LoVo (cell line): ENCODE measurements at regions not wholly inside any gene's neighbourhood (a gene's known extent, or its start where the extent isn't known, plus 50 kb on each side); places are given as distances from the start of the nearest gene placed in this dataset.

Experiments used
- DNase-seq: peaks from one replicate; pipeline ENCODE4 v3.0.0-alpha.2; 2016; ENCODE audit warnings: low spot score

- no peak for DNase-seq
Measured at GRCh38 chr12:30827101-30828066, 72.6 kb upstream of the CAPRIN2 start.

GRCh38 chr12:30826276-30826675 lies 71.5 kb upstream of the CAPRIN2 start:
- DNase-seq: no peak

- DNase-seq: no peak
Measured at GRCh38 chr12:30825341-30825740, 70.6 kb upstream of the CAPRIN2 start.

GRCh38 chr12:30824311-30824710 lies 69.6 kb upstream of the CAPRIN2 start:
- DNase-seq: no peak

GRCh38 chr12:30823764-30824163 lies 69.0 kb upstream of the CAPRIN2 start:
- no peak for DNase-seq

- no peak for DNase-seq
Measured at GRCh38 chr12:30823156-30823699, 68.5 kb upstream of the CAPRIN2 start.

- DNase-seq: peak; percentile 56
Measured at GRCh38 chr12:30822385-30823155, 67.8 kb upstream of the CAPRIN2 start.

GRCh38 chr12:30820406-30820946 lies 65.7 kb upstream of the CAPRIN2 start:
- DNase-seq: no peak

GRCh38 chr12:30818562-30818961 lies 63.8 kb upstream of the CAPRIN2 start:
- no peak for DNase-seq

GRCh38 chr12:30816742-30817465 lies 62.2 kb upstream of the CAPRIN2 start:
- DNase-seq: no peak

GRCh38 chr12:30814295-30814655 lies 59.5 kb upstream of the CAPRIN2 start:
- no peak for DNase-seq

GRCh38 chr12:30813525-30814294 lies 59.0 kb upstream of the CAPRIN2 start:
- no peak for DNase-seq

GRCh38 chr12:30811966-30812365 lies 57.2 kb upstream of the CAPRIN2 start:
- DNase-seq: no peak

- no peak for DNase-seq
Measured at GRCh38 chr12:30810918-30811317, 56.2 kb upstream of the CAPRIN2 start.

GRCh38 chr12:30807695-30808034 lies 52.9 kb upstream of the CAPRIN2 start:
- DNase-seq: no peak

- peak; percentile 81 for DNase-seq
Measured at GRCh38 chr12:30806989-30807694, 52.4 kb upstream of the CAPRIN2 start.

- DNase-seq: no peak
Measured at GRCh38 chr12:30805959-30806358, 51.2 kb upstream of the CAPRIN2 start.
